ENCODE measurements at regions not wholly inside any gene's neighbourhood (a gene's known extent, or its start where the extent isn't known, plus 50 kb on each side); places are given as distances from the start of the nearest gene placed in this dataset.
"Not testable (repeated sequence)": the region's sequence is repeated elsewhere in the genome, so short reads cannot be mapped to it uniquely, and the experiment has no call there.

DNA sequence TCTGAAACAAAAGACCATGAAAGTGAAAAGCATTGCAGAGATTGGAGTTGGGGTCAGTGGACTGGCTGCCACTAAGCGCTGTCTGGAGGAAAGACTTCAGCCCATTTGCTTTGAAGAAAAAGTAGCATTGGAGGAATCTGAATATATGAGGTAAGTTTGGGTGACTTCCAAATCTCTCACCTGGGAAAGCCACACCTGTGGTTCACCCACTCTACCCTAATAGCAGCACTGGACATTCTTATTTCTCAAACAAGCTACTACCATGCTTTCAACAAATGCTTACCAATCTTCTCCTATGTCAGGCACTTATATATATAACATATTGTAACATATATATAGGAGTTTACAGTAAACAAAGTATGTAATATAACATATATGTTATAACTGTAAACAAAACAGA is 76.0 kb upstream of the POGK start:
- Histone ChIP-seq H3K4me1 (ENCODE audit: control extremely low read depth in 1 of 4, control insufficient read depth in 4 of 4, insufficient read depth in 4 of 4, low read length in 3 of 4) (no peaks in the 10 kb centered on the region), H3K4me3 (ENCODE audit: control insufficient read depth in 1 of 7, extremely low read depth in 1 of 7, insufficient read depth in 4 of 7, low read depth in 2 of 7, low read length in 6 of 7) (no peak overlapping the region), H3K36me3 (ENCODE audit: control insufficient read depth in 4 of 4, insufficient read depth in 4 of 4, low read length in 3 of 4) (no peaks in the 10 kb centered on the region), H3K9me3 (ENCODE audit: control extremely low read depth in 1 of 5, control insufficient read depth in 4 of 5, insufficient read depth in 2 of 5, low read depth in 1 of 5, low read length in 4 of 5) (no peaks in the 10 kb centered on the region), H3K27me3 (replicated peaks in 2 of 5; ENCODE audit: control insufficient read depth in 4 of 5, insufficient read depth in 5 of 5, low read length in 4 of 5) (peaks cover 0 to 4% (median 0%) of the 10 kb centered on the region in 5 experiments), H3K27ac (ENCODE audit: insufficient read depth in 1 of 2, low read depth in 1 of 2, low read length in 2 of 2, poor library complexity in 1 of 2, severe bottlenecking in 2 of 2) (no peak overlapping the region)
- POLR2A ChIA-PET: no interaction called here
- DNase-seq: no peak
- CTCF ChIA-PET: no interaction called here
- 100% methylated on average over 1 of the region's 1 CpG for WGBS (ENCODE audit: insufficient coverage)

DNA sequence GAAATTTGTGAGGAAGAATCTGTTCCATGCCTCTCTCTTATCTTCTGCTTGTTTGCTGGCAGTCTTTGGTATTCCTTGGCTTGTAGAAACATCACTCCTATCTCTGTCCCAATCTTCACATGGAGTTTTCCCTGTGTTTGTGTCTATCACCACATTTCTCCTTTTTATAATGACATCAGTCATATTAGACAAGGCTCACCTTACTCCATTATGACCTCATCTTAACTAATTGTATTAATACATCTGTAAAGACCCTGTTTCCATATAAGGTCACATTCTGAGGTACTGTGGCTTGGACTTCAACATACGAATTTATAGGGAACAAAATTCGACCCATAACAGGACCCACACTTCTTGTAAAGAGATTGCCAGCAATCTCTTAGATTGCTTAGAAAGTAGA is 72.3 kb upstream of the POGK start:
- Histone ChIP-seq H3K27me3 (replicated peaks in 2 of 5; ENCODE audit: control insufficient read depth in 4 of 5, insufficient read depth in 5 of 5, low read length in 4 of 5) (peaks cover 0 to 4% (median 0%) of the 10 kb centered on the region in 5 experiments), H3K4me3 (ENCODE audit: control insufficient read depth in 1 of 7, extremely low read depth in 1 of 7, insufficient read depth in 4 of 7, low read depth in 2 of 7, low read length in 6 of 7) (no peak overlapping the region), H3K9me3 (ENCODE audit: control extremely low read depth in 1 of 5, control insufficient read depth in 4 of 5, insufficient read depth in 2 of 5, low read depth in 1 of 5, low read length in 4 of 5) (peaks cover 2 to 22% (median 11%) of the 10 kb centered on the region in 5 experiments), H3K4me1 (ENCODE audit: control extremely low read depth in 1 of 4, control insufficient read depth in 4 of 4, insufficient read depth in 4 of 4, low read length in 3 of 4) (no peaks in the 10 kb centered on the region), H3K36me3 (ENCODE audit: control insufficient read depth in 4 of 4, insufficient read depth in 4 of 4, low read length in 3 of 4) (no peaks in the 10 kb centered on the region), H3K27ac (ENCODE audit: insufficient read depth in 1 of 2, low read depth in 1 of 2, low read length in 2 of 2, poor library complexity in 1 of 2, severe bottlenecking in 2 of 2) (no peak overlapping the region)
- no peak for DNase-seq
- ChIA-PET POLR2A (no interaction called here), CTCF (no interaction called here)
- WGBS (ENCODE audit: insufficient coverage): 82% methylated on average over 2 of the region's 2 CpGs

DNA sequence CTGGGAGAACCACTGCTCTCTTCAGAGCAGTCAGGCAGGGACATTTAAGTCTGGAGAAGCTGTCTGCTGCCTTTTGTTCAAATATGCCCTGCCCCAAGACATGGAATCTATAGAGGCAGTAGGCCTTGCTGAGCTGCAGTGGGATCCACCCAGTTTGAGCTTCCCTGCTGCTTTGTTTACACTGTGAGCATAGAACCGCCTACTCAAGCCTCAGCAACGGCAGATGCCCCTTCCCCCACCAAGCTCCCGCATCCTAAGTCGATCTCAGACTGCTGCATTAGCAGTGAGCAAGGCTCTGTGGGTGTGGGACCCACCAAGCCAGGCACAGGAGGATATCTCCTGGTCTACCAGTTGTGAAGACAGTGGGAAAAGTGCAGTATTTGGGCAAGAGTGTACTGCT is 54.6 kb upstream of the POGK start:
- H3K4me3 ChIP-seq (ENCODE audit: control insufficient read depth in 1 of 7, extremely low read depth in 1 of 7, insufficient read depth in 4 of 7, low read depth in 2 of 7, low read length in 6 of 7); POLR2A ChIA-PET; H3K9me3 ChIP-seq (ENCODE audit: control extremely low read depth in 1 of 5, control insufficient read depth in 4 of 5, insufficient read depth in 2 of 5, low read depth in 1 of 5, low read length in 4 of 5); H3K4me1 ChIP-seq (ENCODE audit: control extremely low read depth in 1 of 4, control insufficient read depth in 4 of 4, insufficient read depth in 4 of 4, low read length in 3 of 4); H3K27me3 ChIP-seq (replicated peaks in 2 of 5; ENCODE audit: control insufficient read depth in 4 of 5, insufficient read depth in 5 of 5, low read length in 4 of 5); H3K36me3 ChIP-seq (ENCODE audit: control insufficient read depth in 4 of 4, insufficient read depth in 4 of 4, low read length in 3 of 4); DNase-seq; CTCF ChIA-PET; H3K27ac ChIP-seq (ENCODE audit: insufficient read depth in 1 of 2, low read depth in 1 of 2, low read length in 2 of 2, poor library complexity in 1 of 2, severe bottlenecking in 2 of 2): not testable (repeated sequence)
- 80% methylated on average over 1 of the region's 4 CpGs for whole genome bisulfite sequencing (ENCODE audit: insufficient coverage)

DNA sequence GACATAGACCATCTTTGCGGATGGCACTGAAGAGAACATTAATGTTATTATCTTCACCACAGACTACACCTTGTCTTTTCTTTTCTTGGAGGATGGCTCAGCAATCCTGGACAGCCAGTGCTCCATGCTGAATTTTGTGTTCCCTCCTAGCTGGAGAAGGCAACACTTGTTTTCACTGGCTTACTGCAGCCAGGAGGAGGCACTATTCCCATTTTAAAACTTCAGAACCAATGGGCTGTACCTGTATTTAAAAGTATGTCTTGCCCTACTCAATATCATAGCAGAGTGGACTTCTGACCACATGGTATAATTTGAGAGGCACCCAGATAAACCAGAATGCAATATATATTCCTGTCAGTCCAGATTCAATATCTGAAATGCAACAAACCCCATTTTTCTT is 53.3 kb upstream of the POGK start:
- H3K4me1 ChIP-seq (ENCODE audit: control extremely low read depth in 1 of 4, control insufficient read depth in 4 of 4, insufficient read depth in 4 of 4, low read length in 3 of 4): no peaks in the 10 kb centered on the region
- no peaks in the 10 kb centered on the region for H3K36me3 ChIP-seq (ENCODE audit: control insufficient read depth in 4 of 4, insufficient read depth in 4 of 4, low read length in 3 of 4)
- no peak for DNase-seq
- no peak overlapping the region for H3K27ac ChIP-seq (ENCODE audit: insufficient read depth in 1 of 2, low read depth in 1 of 2, low read length in 2 of 2, poor library complexity in 1 of 2, severe bottlenecking in 2 of 2)
- no peak overlapping the region for H3K4me3 ChIP-seq (ENCODE audit: control insufficient read depth in 1 of 7, extremely low read depth in 1 of 7, insufficient read depth in 4 of 7, low read depth in 2 of 7, low read length in 6 of 7)
- 100% methylated on average over 1 of the region's 1 CpG for WGBS (ENCODE audit: insufficient coverage)
- POLR2A ChIA-PET: no interaction called here
- no peaks in the 10 kb centered on the region for H3K27me3 ChIP-seq (replicated peaks in 2 of 5; ENCODE audit: control insufficient read depth in 4 of 5, insufficient read depth in 5 of 5, low read length in 4 of 5)
- CTCF ChIA-PET: no interaction called here
- H3K9me3 ChIP-seq (ENCODE audit: control extremely low read depth in 1 of 5, control insufficient read depth in 4 of 5, insufficient read depth in 2 of 5, low read depth in 1 of 5, low read length in 4 of 5): peaks cover 0 to 6% (median 3%) of the 10 kb centered on the region in 5 experiments

DNA sequence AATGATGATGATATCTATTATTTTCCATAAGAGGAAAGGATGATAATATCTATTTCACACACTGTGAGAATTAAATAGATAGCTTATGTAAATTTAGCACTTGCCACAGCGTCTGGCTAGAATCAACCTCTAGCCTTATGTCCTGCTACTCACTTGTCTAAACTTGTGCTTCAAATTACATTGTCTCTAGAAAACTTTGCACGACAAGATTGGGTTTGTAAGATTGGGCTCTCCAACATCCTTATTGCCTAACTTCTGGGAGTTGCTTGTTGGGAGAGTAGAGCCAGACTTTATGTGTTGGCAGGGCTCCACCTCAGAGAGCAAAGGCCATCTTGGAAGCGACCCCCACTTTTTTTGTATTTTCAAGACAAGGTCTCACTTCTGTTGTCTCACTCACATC is 50.0 kb upstream of the POGK start:
- no peak for DNase-seq
- no peak overlapping the region for H3K27ac ChIP-seq (ENCODE audit: insufficient read depth in 1 of 2, low read depth in 1 of 2, low read length in 2 of 2, poor library complexity in 1 of 2, severe bottlenecking in 2 of 2)
- no peaks in the 10 kb centered on the region for H3K27me3 ChIP-seq (replicated peaks in 2 of 5; ENCODE audit: control insufficient read depth in 4 of 5, insufficient read depth in 5 of 5, low read length in 4 of 5)
- CTCF ChIA-PET: no interaction called here
- no peak overlapping the region for H3K4me3 ChIP-seq (ENCODE audit: control insufficient read depth in 1 of 7, extremely low read depth in 1 of 7, insufficient read depth in 4 of 7, low read depth in 2 of 7, low read length in 6 of 7)
- H3K9me3 ChIP-seq (ENCODE audit: control extremely low read depth in 1 of 5, control insufficient read depth in 4 of 5, insufficient read depth in 2 of 5, low read depth in 1 of 5, low read length in 4 of 5): peaks cover 0 to 5% (median 3%) of the 10 kb centered on the region in 5 experiments
- 97% methylated on average over 3 of the region's 3 CpGs for WGBS (ENCODE audit: insufficient coverage)
- POLR2A ChIA-PET: no interaction called here
- H3K36me3 ChIP-seq (ENCODE audit: control insufficient read depth in 4 of 4, insufficient read depth in 4 of 4, low read length in 3 of 4): no peaks in the 10 kb centered on the region
- H3K4me1 ChIP-seq (ENCODE audit: control extremely low read depth in 1 of 4, control insufficient read depth in 4 of 4, insufficient read depth in 4 of 4, low read length in 3 of 4): no peaks in the 10 kb centered on the region
